ENCODE measurements at regions not wholly inside any gene's neighbourhood (a gene's known extent, or its start where the extent isn't known, plus 50 kb on each side); places are given as distances from the start of the nearest gene placed in this dataset.

DNA sequence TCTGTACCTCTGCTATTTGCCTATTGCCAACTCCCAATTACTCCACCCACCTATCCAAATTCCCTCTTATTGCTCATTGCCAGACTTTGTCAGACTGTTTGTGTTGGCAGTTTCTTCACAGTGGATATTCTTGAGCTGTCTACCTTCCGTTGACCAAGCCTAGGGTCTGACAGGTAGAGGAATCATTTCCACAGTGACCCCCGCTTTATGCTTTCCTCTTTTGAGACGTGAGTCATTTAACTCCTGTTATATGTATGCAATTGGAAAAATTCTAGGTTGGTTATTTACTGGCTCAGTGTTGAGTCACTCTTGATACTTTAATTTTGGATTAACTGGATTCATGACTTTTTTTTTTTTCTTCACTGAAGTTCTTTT is 187.7 kb downstream of the IRS1 start:
- TF ChIP-seq CTCF (conservative IDR thresholded peaks at IDR 0.05 in 1 of 2, IDR thresholded peaks at IDR 0.05 in 1 of 2; ENCODE audit: low read depth in 1 of 2, low read length in 2 of 2): no peak
- TF ChIP-seq EZH2 (IDR thresholded peaks at IDR 0.05; ENCODE audit: low read length, missing control alignments): no peak
